Heart left ventricle (tissue), 16 donors: ENCODE measurements at regions not wholly inside any gene's neighbourhood (a gene's known extent, or its start where the extent isn't known, plus 50 kb on each side); places are given as distances from the start of the nearest gene placed in this dataset.

ENCODE experiments used
- ATAC-seq, 4 donors: fragments of 200-7000 bp; cut with Tn5 transposase; one replicate each; pipeline ENCODE4 v1.9.1; 2020 to 2022; ENCODE audit warnings: moderate library complexity in 4 of 4, mild to moderate bottlenecking in 3 of 4, moderate number of reproducible peaks in 1 of 4
- DNase-seq, 5 donors: peaks; one replicate each; pipeline ENCODE4 v3.0.0-alpha.2; 2020
- H3K27ac ChIP-seq, 12 donors: fragments of 200-600 bp; sonication (generic) in 4 of 12; one replicate each; pipeline versions ENCODE4 v1.5.0 to v1.8.0; 2016 to 2022; ENCODE audit warnings: mild to moderate bottlenecking in 2 of 12
- H3K27me3 ChIP-seq, 9 donors: fragments of 200-600 bp; sonication (generic) in 2 of 9; one replicate each; pipeline versions ENCODE4 v1.5.1 to v1.8.0; 2016 to 2022; ENCODE audit warnings: mild to moderate bottlenecking in 3 of 9
- H3K36me3 ChIP-seq, 9 donors: fragments of 200-600 bp; sonication (generic) in 2 of 9; one replicate each; pipeline versions ENCODE4 v1.5.0 to v1.8.0; 2018 to 2022; ENCODE audit warnings: mild to moderate bottlenecking in 2 of 9
- H3K4me1 ChIP-seq, 12 donors: fragments of 200-600 bp; sonication (generic) in 4 of 12; one replicate each; pipeline versions ENCODE4 v1.5.0 to v1.8.0; 2016 to 2022; ENCODE audit warnings: mild to moderate bottlenecking in 3 of 12
- H3K4me3 ChIP-seq, 12 donors: fragments of 200-600 bp; sonication (generic) in 4 of 12; one replicate each; pipeline versions ENCODE4 v1.5.0 to v1.8.0; 2017 to 2022; ENCODE audit warnings: mild to moderate bottlenecking in 9 of 12, moderate library complexity in 4 of 12
- H3K9me3 ChIP-seq, 12 donors: fragments of 200-600 bp; sonication (generic) in 4 of 12; one replicate each; pipeline versions ENCODE4 v1.5.0 to v1.8.0; 2016 to 2022; ENCODE audit warnings: mild to moderate bottlenecking in 1 of 12
- CTCF ChIP-seq, 12 donors: fragments of 200-600 bp; sonication (generic) in 4 of 12; IDR thresholded peaks; one replicate each; pipeline versions ENCODE4 v1.5.0 to v1.8.0; 2018 to 2022; ENCODE audit warnings: antibody characterized with exemption in 12 of 12, mild to moderate bottlenecking in 5 of 12
- POLR2A ChIP-seq, 2 donors: fragments of 450-650 bp; IDR thresholded peaks; one replicate each; pipeline ENCODE4 v1.6.1; 2017; ENCODE audit warnings: antibody characterized with exemption in 2 of 2, mild to moderate bottlenecking in 2 of 2, moderate library complexity in 2 of 2
- WGBS, 4 donors: extraction: QIAGEN DNeasy Blood & Tissue Kit in 2 of 4; methylation state at CpG; one replicate each; pipeline versions ENCODE4 v1.1.5 to v1.1.7; 2013 to 2018; 5-methylcytosine and 5-hydroxymethylcytosine counted together
- intact Hi-C, 10 donors: fragments of 100-400 bp; cut with DNase I; formaldehyde crosslinking; loops; one replicate each; pipeline versions ENCODE4 v1.11.1 to v1.14.2; 2022
- donor health status: ischemic (EF 13 %, LVEDD 7.1; RV severe dilation, severe dysfunction).
- donor health status: healthy with polysubstance abuse.
- donor health status: DM: no; HTN: yes; CAD: no.
- donor health status: DM: no; HTN: no; CAD: no.
- donor health status: ischemic (EF 25% LVEDD 6.9; RV normal size, moderate dysfunction).
- donor health status: ischemic (EF 25% LVEDD 5.7; RV mildly dilated, moderate dysfunction).
- donor health status: healthy.
- donor health status: DM: yes; HTN: yes; CAD: no.
- donor health status: ischemic (EF 35%, LVEDD 5.7; RV mildly dilated, moderate dysfunction).
- donor health status: nonischemic (EF 11% LVEDD 7.7; RV severe dilation, severe dysfunction).
- donor health status: DM: yes; HTN: yes; CAD: no.
- donor health status: PGD.
- donor health status: ischemic (EF 29% LVEDD 5.4; RV normal size, mild dysfunction).
- donor health status: nonischemic (EF 23%, LVEDD 6.1; RV moderate dilation, normal function).

GRCh38 chr20:57914205-57914604, 204.4 kb upstream of the PMEPA1 start:
- TF ChIP-seq POLR2A (IDR thresholded peaks at IDR 0.05) (no peak), CTCF (IDR thresholded peaks at IDR 0.05) (no peak)
- no peak overlapping the region for H3K27ac ChIP-seq
- no peaks in the 10 kb centered on the region for H3K27me3 ChIP-seq
- no peak overlapping the region for H3K4me3 ChIP-seq
- no peaks in the 10 kb centered on the region for H3K36me3 ChIP-seq
- DNase-seq (no peak), ATAC-seq (no peak)
- H3K4me1 ChIP-seq: peaks cover 0 to 14% (median 0%) of the 10 kb centered on the region in 12 donors
- no peaks in the 10 kb centered on the region for H3K9me3 ChIP-seq
- 75 to 87% (median 82%) methylated on average over 3 to 4 of the region's 4 CpGs for WGBS, 4 donors
- intact Hi-C loops: no loop called here

- ATAC-seq (no peak), DNase-seq (no peak)
- TF ChIP-seq POLR2A (IDR thresholded peaks at IDR 0.05) (no peak), CTCF (IDR thresholded peaks at IDR 0.05) (no peak)
- no peaks in the 10 kb centered on the region for H3K36me3 ChIP-seq
- H3K4me1 ChIP-seq: peaks cover 0 to 14% (median 0%) of the 10 kb centered on the region in 12 donors
- intact Hi-C loops: no loop called here
- 89 to 97% (median 94%) methylated on average over 12 of the region's 12 CpGs for WGBS, 4 donors
- H3K4me3 ChIP-seq: no peak overlapping the region
- no peaks in the 10 kb centered on the region for H3K9me3 ChIP-seq
- no peak overlapping the region for H3K27ac ChIP-seq
- no peaks in the 10 kb centered on the region for H3K27me3 ChIP-seq
Measured at GRCh38 chr20:57913156-57913930, 203.5 kb upstream of the PMEPA1 start.

DNA sequence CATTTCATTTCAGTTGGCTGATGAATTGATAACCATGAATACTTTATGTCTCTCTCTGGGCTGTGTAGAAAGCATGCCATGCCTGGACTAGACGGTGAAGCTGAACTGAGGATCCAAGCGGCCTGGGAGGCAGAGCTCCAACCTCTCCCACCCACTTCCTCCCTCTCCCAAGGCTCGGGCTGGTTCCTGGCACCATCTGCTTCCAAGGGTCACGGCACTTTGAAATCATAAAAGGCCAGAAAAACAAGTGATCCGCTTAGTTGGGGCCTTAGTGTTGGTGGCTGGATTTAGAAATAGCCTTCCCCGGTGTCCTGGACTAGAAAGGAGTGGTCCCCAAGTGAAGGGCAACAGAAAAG, 202.4 kb upstream of the PMEPA1 start:
- TF ChIP-seq CTCF (IDR thresholded peaks at IDR 0.05) (no peak), POLR2A (IDR thresholded peaks at IDR 0.05) (no peak)
- 39 to 65% (median 48%) methylated on average over 6 of the region's 6 CpGs for WGBS, 4 donors
- no peaks in the 10 kb centered on the region for H3K9me3 ChIP-seq
- intact Hi-C loops: no loop called here
- H3K27me3 ChIP-seq: no peaks in the 10 kb centered on the region
- no peaks in the 10 kb centered on the region for H3K36me3 ChIP-seq
- no peak overlapping the region for H3K4me3 ChIP-seq
- no peak overlapping the region for H3K27ac ChIP-seq
- peak in 1 of 4 donors; percentile 27 for ATAC-seq
- no peak for DNase-seq
- peaks cover 0 to 14% (median 0%) of the 10 kb centered on the region in 12 donors for H3K4me1 ChIP-seq

- TF ChIP-seq CTCF (IDR thresholded peaks at IDR 0.05) (no peak), POLR2A (IDR thresholded peaks at IDR 0.05) (no peak)
- Histone ChIP-seq H3K27me3 (no peaks in the 10 kb centered on the region), H3K36me3 (no peaks in the 10 kb centered on the region), H3K4me1 (peaks cover 0 to 14% (median 0%) of the 10 kb centered on the region in 12 donors), H3K9me3 (no peaks in the 10 kb centered on the region), H3K27ac (no peak overlapping the region), H3K4me3 (no peak overlapping the region)
- ATAC-seq: no peak
- DNase-seq: no peak
- 91 to 92% (median 92%) methylated on average over 14 of the region's 14 CpGs for WGBS, 4 donors
- intact Hi-C loops: no loop called here
Measured at GRCh38 chr20:57911512-57912226, 201.9 kb upstream of the PMEPA1 start.
